ENCODE measurements at regions not wholly inside any gene's neighbourhood (a gene's known extent, or its start where the extent isn't known, plus 50 kb on each side); places are given as distances from the start of the nearest gene placed in this dataset.

DNA sequence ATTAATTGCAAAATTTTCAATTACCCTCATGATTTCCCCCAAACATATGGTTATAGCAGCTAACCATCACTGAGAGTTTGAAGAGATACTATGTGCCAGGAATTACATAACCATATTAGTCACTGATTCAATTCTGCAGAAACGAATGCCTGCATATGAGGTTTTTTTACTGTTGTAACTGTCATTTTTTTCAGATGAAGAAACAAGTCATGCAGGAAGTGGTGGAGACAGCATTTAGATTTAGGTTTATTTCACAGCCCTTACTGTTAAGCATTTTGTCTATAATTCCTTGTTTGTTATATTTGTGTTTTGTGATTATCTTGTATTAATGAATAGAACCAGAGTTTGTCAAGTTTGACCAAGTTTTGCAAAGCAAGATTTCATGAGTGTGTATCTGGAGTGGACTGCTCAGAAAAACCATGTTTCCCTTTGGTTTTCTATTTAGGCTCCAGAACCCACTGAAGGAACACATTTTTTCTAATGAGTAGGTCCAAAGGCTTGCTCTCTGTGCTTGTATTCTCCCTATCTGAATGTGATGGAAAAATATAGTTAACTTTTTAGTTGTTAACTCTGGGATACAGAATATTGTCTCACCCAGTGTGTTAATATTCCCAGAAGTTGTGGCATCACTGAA is 308.5 kb upstream of the ADAMTS5 start:
- TF ChIP-seq, protein P1, sequence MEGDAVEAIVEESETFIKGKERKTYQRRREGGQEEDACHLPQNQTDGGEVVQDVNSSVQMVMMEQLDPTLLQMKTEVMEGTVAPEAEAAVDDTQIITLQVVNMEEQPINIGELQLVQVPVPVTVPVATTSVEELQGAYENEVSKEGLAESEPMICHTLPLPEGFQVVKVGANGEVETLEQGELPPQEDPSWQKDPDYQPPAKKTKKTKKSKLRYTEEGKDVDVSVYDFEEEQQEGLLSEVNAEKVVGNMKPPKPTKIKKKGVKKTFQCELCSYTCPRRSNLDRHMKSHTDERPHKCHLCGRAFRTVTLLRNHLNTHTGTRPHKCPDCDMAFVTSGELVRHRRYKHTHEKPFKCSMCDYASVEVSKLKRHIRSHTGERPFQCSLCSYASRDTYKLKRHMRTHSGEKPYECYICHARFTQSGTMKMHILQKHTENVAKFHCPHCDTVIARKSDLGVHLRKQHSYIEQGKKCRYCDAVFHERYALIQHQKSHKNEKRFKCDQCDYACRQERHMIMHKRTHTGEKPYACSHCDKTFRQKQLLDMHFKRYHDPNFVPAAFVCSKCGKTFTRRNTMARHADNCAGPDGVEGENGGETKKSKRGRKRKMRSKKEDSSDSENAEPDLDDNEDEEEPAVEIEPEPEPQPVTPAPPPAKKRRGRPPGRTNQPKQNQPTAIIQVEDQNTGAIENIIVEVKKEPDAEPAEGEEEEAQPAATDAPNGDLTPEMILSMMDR (IDR thresholded peaks at IDR 0.05; ENCODE audit: insufficient read depth, low read depth, low read length), result no peak
- TF ChIP-seq EZH2 (IDR thresholded peaks at IDR 0.05; ENCODE audit: insufficient read depth, low read length), result no peak
